BJ (cell line): ENCODE measurements at regions not wholly inside any gene's neighbourhood (a gene's known extent, or its start where the extent isn't known, plus 50 kb on each side); places are given as distances from the start of the nearest gene placed in this dataset.

ENCODE experiments used
- CTCF ChIA-PET: fragments of 350-600 bp; formaldehyde crosslinking; extraction: SDS; loops from one replicate; lab custom pipeline; 2021; ENCODE audit warnings: antibody characterized with exemption, inconsistent platforms; lab: Yijun Ruan, JAX
- POLR2A ChIA-PET: fragments of 300-600 bp; sonication (Branson Sonifier 250); formaldehyde crosslinking; extraction: SDS; loops from one replicate; lab custom pipeline; 2021; ENCODE audit warnings: antibody characterized with exemption; lab: Charles Lee
- DNase-seq: peaks from one replicate; pipeline ENCODE4 v3.0.0-alpha.2; 2011; ENCODE audit warnings: low read depth
- H3K27me3 ChIP-seq: 2 replicates; pipeline ENCODE4 v1.6.0; 2011; ENCODE audit warnings: low read length; ENCODE audit not compliant: control insufficient read depth, insufficient read depth
- H3K36me3 ChIP-seq: 2 replicates; pipeline ENCODE4 v1.5.1; 2011; ENCODE audit warnings: low read length; ENCODE audit not compliant: control insufficient read depth, insufficient read depth
- H3K4me3 ChIP-seq: 2 replicates; pipeline ENCODE4 v1.5.1; 2011; ENCODE audit warnings: low read depth, mild to moderate bottlenecking, control low read depth, low read length
- TF ChIP-seq, protein P1 (sequence below): IDR thresholded peaks from 2 replicates; pipeline ENCODE4 v1.5.1; 2011; ENCODE audit warnings: low read depth, mild to moderate bottlenecking, control low read depth, inconsistent platforms, low read length, moderate library complexity; ENCODE audit not compliant: insufficient read depth

DNA sequence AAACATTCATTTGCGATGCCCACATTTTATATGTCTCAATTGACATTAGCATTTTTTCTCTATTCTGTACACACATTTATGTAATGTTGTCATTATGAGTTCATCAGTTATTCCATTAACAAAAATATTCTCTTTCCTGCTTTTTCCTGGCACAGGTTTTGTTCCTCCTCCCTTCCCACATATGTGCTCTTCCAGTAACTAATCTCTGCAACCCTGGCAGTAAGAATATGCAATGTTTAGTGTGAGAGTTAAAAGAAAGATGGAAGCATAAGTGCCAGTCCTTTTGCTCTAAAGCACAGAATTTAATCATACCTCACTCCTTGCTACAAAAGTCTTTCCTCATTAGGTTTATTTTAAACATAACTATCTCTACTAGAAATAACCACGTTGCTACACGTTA lies 155.8 kb upstream of the ERBB4 start:
- Histone ChIP-seq H3K27me3 (no peaks in the 10 kb centered on the region), H3K4me3 (no peak overlapping the region), H3K36me3 (no peaks in the 10 kb centered on the region)
- ChIA-PET POLR2A (no interaction called here), CTCF (no interaction called here)
- DNase-seq, result no peak
- TF ChIP-seq, protein P1, sequence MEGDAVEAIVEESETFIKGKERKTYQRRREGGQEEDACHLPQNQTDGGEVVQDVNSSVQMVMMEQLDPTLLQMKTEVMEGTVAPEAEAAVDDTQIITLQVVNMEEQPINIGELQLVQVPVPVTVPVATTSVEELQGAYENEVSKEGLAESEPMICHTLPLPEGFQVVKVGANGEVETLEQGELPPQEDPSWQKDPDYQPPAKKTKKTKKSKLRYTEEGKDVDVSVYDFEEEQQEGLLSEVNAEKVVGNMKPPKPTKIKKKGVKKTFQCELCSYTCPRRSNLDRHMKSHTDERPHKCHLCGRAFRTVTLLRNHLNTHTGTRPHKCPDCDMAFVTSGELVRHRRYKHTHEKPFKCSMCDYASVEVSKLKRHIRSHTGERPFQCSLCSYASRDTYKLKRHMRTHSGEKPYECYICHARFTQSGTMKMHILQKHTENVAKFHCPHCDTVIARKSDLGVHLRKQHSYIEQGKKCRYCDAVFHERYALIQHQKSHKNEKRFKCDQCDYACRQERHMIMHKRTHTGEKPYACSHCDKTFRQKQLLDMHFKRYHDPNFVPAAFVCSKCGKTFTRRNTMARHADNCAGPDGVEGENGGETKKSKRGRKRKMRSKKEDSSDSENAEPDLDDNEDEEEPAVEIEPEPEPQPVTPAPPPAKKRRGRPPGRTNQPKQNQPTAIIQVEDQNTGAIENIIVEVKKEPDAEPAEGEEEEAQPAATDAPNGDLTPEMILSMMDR, result no peak

DNA sequence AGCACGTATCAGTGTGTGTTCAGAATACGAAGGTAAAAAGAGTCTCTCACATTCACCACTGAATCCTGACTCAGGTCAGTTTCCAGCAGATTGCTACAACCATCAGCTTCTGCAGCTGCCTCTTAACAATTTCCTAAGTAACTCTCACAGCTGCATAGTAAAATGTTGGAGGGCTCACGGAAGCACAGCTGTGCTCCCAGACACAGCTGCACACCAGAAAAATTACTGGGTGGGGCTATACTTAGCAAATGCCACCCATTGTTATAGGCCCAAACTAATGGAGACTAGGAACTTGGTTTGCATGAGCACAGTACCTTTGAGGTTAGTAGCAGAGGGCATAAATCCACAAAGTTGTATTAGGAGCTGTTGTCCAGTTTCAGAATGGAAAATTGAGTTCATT lies 153.9 kb upstream of the ERBB4 start:
- H3K36me3 ChIP-seq, result no peaks in the 10 kb centered on the region
- ChIA-PET CTCF (interaction anchor here (0.9 to 1.0 kb wide), 2 partner anchors 14 to 15 kb away, joined by 3 read pairs; no protein-coding TSS in a partner anchor), POLR2A (interaction anchor here (0.5 kb wide), 1 partner anchor 69 kb away, joined by 4 read pairs; no protein-coding TSS in a partner anchor)
- no peaks in the 10 kb centered on the region for H3K27me3 ChIP-seq
- no peak for DNase-seq
- TF ChIP-seq, protein P1, result no peak
- no peak overlapping the region for H3K4me3 ChIP-seq

DNA sequence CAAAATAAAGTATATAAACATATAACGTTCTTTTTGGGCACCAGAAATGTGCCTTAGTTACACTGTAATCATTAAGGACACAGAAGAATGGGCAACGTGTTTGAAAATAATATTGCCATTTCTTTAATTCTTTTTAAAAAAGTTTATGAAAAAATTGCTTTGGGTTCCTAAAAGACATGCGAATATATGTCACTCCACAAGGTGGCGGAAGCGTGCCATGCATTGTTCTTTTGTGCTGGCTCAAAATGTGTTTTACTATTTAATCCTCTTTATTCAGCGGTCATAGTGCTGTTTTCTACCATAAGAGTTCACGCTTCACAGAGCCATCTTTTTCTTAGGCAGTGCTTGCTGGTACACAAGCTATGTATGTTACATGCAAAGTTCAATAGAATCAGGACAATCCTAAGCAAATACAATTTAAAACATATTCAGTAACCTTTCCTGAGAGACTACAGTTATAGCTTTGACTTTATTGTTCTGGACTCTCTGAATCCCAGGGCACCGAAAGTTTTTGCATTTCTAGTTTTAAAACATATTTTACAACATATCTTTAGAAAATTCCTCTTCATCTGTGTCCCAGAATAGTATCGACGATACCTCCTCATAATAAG lies 147.8 kb upstream of the ERBB4 start:
- Histone ChIP-seq H3K4me3 (no peak overlapping the region), H3K36me3 (no peaks in the 10 kb centered on the region), H3K27me3 (no peaks in the 10 kb centered on the region)
- ChIA-PET CTCF (interaction anchor here (0.6 to 1.1 kb wide), 8 partner anchors 26 to 1880 kb away, joined by 3 to 5 read pairs (median 3); partner anchors contain the start of gene IKZF2), POLR2A (interaction anchor here (0.7 kb wide), 1 partner anchor 353 kb away, joined by 24 read pairs; no protein-coding TSS in a partner anchor)
- TF ChIP-seq, protein P1, result peak; percentile 79
- DNase-seq, result no peak

DNA sequence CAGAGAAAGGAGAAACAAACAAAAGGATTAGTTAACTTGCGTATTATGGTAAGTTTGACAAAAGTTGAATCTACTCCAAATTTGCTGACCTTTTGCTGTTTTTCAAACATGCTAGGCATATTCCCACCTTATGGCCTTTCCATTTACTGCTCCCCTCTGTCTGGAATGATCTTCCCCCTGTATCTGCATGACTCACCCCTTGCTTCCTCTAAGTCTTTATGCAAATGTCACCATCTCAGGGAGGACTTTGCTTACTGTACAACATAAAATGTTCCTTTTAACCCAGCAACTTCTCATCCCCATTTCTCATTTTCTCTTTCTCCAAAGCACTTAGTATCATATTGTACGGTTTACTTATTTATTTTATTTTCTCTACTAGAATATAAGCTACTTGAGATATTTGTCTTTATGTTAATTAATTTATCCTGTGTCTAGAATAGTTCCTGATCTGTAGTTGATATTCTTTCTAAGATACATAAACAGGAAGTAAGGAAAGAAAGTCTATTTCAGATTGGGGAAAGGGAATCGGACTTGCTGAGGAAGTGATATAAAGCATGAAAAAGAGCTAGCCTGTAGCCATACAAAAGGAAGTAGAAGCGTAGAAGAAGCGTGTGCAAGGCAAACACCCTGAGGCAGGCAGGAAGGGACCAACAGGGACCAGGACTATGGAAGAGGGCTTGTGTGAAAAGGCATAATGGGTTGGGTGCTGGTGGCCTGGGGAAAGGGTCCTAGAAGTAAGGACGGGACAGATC lies 144.9 kb upstream of the ERBB4 start:
- ChIA-PET CTCF (interaction anchor here (1.8 kb wide), 1 partner anchor 469 kb away, joined by 6 read pairs; no protein-coding TSS in a partner anchor), POLR2A (no interaction called here)
- H3K4me3 ChIP-seq, result no peak overlapping the region
- H3K36me3 ChIP-seq, result no peaks in the 10 kb centered on the region
- H3K27me3 ChIP-seq, result no peaks in the 10 kb centered on the region; the same call in 1 of the 2 replicates
- TF ChIP-seq, protein P1, result no peak
- no peak for DNase-seq

DNA sequence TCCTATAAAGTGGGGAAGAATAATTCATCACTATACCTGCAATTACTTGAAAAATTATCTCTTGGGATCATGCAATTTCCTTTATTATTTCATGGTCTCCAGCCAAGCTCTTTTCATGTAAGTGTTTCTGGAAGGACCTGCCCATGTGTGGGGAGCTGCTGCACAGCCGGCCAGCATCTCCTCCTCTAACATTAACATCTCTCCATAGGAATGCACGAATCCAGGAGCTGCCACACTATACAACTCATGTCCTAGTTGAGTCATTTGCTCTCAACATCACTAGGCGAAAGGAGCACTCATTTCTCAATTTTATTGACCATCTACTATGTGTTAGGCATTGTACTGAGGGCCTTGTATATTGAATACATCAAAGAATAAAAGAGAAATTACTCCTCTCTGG lies 144.3 kb upstream of the ERBB4 start:
- no peaks in the 10 kb centered on the region; the same call in 1 of the 2 replicates for H3K27me3 ChIP-seq
- DNase-seq, result no peak
- ChIA-PET CTCF (interaction anchor here (1.2 to 1.8 kb wide), 3 partner anchors 30 to 470 kb away, joined by 3 to 6 read pairs (median 3); no protein-coding TSS in a partner anchor), POLR2A (no interaction called here)
- TF ChIP-seq, protein P1, result no peak
- no peaks in the 10 kb centered on the region for H3K36me3 ChIP-seq
- no peak overlapping the region for H3K4me3 ChIP-seq
